ENCODE measurements at regions not wholly inside any gene's neighbourhood (a gene's known extent, or its start where the extent isn't known, plus 50 kb on each side); places are given as distances from the start of the nearest gene placed in this dataset.
"Not testable (repeated sequence)": the region's sequence is repeated elsewhere in the genome, so short reads cannot be mapped to it uniquely, and the experiment has no call there.

- no peak for DNase-seq
Observed at GRCh38 chr2:239801404-239802184, 223.5 kb downstream of the NDUFA10 start.

DNA sequence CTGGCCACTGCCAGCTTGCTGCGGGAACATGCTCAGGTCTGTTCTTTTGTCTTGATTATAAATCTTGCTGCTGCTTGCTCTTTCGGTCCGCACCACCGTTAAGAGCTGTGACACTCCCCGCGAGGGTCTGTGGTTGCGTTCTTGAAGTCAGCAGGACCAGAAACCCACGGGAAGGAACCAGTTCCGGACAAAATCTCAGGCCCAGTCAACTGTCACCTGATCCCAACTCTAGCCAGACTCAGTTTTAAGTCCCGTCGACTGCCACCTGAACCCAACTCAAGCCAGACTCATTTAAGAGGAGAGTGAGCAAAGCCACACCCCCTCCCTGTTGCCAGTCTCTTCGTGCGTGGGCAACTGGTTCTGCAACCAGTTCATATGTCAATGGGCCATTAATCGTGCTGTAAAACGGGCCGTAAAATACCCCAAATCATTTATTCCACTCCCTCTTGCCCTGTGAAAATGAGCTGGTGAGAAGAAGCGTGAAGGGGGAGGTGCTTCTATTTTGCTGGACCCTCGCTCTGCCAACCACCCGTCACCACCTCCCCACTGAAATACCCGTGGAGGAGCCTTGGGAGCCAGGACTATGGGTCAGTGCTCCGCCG is 224.3 kb downstream of the NDUFA10 start:
- no peak for DNase-seq

DNA sequence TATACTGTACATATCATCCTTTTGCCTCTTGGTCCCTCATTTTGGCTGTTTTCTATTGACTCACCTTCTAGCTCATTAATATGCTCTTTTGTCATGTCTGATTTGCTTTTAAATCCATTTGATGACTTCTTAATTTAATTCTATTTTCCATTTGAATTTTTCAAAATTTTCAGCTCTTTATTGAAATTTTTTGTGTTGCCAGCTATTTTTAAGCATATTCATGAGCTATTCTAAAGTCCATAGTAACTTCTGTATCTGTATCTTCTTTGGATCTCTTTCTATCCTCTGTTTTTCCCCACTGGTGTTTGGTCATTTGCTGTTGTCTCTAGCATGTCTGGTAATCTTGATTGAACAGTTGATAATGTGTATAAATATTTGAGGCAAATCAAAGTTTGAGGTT is 227.8 kb downstream of the NDUFA10 start:
- no peak for DNase-seq

- not testable (repeated sequence) for DNase-seq
Observed at GRCh38 chr2:239795761-239796160, 229.4 kb downstream of the NDUFA10 start.

DNA sequence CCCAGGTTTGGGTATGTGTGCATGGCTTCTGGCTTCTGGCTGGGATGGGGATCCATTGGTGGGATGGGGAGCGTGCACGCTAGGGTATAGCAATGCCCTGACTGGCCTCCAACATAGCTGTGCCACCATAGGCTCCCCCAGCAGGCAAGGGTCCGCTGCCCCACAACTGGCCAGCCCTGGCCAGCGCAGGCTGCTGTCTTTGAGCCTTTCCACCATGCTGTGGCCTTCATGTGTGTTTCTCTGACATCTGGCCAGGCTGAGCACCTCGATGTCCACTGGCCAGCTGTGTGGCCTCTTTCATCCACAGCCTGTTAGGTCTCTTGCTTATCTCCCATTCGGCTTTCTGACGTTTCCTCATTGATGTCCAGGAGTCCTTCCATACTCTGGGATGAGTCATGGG is 231.3 kb downstream of the NDUFA10 start:
- DNase-seq = no peak

GRCh38 chr2:239793086-239793485 is 232.1 kb downstream of the NDUFA10 start:
- DNase-seq = no peak

DNA sequence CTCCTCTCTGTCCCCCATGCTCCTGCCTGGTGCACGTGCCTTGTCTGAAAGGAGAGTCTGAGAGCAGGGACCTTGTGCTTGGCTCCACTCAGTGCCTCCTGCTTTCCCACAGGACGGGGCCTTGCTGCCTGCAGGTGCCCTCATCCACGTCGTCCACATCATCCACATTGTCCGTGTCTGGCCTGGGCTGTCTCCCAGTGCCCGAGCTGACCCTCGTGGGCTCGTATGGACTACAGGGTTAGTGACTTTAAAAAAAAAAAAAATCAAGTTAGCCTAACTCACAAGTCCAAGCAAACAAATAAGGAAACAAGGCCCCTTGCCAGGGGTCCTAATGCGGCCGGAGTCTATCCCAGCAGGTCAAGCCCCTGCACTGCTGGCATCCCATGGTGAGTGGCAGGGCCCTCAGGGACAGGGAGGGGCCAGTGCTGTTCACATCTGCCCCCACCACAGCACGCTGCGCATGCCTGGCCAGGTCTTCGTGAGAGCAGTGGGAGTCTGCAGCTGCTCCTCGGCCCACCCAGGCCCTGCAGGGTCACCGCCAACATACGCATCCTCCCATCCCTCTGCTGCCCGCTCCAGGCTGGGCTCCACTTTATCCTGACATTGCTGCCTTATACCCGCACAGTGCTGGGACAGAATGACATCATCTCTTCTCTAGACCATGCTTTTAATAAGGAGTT is 232.6 kb downstream of the NDUFA10 start:
- DNase-seq = no peak

GRCh38 chr2:239791526-239792404 is 233.4 kb downstream of the NDUFA10 start:
- no peak for DNase-seq

GRCh38 chr2:239790721-239791120 is 234.4 kb downstream of the NDUFA10 start:
- no peak for DNase-seq

DNA sequence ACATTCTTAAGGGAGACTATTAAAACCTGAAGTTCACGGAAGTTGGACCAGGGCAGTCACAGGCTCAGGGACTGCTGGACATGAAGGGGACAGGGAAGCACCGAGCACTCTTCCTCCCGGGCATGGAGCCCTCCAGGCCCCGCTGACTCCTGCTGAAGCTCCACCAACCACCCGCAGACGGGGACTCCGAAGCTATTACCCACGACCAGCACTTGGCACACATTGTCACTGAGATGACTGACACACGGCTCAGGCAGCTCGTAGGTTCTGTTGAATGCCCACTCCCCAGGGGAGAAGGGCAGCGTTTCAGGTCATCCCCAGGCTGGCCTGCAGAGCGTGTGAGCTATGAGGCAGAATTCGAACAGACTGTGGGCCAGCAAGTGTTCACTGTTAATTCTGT is 234.8 kb downstream of the NDUFA10 start:
- no peak for DNase-seq

DNA sequence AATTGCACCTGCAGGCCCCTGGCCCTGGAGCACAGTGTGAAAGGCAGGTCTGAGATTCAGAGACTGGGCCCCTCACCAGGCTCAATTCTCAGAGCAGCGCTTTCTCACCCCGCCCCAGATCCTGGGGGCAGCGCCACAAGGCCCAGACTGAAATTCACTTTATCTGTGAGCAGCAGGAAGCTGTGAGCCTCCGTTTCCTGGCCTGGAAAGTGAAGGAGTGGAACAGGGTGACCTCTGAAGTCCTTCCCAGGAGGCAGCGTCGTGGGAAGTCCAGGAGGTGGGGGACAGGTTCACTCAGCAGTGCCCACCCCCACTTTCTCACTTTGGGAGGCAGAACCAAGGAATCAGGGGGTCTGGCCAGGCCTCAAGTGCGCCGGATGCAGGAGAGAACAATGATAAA is 235.4 kb downstream of the NDUFA10 start:
- no peak for DNase-seq

- no peak for DNase-seq
Observed at GRCh38 chr2:239788576-239789098, 236.5 kb downstream of the NDUFA10 start.

GRCh38 chr2:239787538-239788050 is 237.5 kb downstream of the NDUFA10 start:
- DNase-seq = no peak

GRCh38 chr2:239786791-239787190 is 238.4 kb downstream of the NDUFA10 start:
- DNase-seq = no peak

DNA sequence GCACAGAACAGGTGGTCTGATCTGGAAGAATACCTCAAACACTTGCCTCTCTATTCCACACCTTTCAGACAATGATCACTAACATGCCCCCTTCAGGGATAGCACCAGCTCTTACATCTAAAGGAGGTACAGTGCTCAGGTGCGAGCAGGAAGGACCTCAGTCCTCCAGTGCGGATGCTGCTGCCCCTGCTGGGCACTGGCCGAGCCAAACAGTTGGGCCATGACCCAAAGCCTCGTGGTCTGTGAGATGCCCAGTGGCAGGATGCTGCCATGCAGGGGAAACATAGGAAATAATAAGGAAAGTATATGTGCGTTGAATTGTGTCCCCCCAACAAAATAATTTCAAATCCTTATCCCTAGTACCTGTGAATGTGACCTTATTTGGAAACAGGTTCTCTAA is 243.7 kb downstream of the NDUFA10 start:
- no peak for DNase-seq

GRCh38 chr2:239780236-239780994 is 244.7 kb downstream of the NDUFA10 start:
- DNase-seq = no peak

DNA sequence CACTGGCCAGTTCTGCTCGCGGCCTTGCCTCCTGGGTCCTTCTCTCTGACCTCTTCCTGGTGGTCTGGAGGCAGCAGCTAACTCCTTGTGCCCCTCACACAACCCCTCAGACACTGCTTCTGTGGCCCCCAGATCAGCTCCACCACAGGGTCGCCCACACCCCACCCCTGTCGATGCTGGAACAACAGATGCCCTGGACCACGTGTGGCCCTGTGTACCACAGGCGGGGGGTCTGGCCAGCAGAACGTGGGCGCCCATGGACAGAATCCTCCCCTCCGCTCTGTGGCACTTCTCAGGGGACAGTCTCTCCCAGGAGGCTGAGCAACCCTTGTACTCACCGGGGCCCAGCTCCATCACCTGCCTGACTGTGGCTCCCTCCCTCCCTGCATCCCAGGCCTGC is 245.6 kb downstream of the NDUFA10 start:
- no peak for DNase-seq

DNA sequence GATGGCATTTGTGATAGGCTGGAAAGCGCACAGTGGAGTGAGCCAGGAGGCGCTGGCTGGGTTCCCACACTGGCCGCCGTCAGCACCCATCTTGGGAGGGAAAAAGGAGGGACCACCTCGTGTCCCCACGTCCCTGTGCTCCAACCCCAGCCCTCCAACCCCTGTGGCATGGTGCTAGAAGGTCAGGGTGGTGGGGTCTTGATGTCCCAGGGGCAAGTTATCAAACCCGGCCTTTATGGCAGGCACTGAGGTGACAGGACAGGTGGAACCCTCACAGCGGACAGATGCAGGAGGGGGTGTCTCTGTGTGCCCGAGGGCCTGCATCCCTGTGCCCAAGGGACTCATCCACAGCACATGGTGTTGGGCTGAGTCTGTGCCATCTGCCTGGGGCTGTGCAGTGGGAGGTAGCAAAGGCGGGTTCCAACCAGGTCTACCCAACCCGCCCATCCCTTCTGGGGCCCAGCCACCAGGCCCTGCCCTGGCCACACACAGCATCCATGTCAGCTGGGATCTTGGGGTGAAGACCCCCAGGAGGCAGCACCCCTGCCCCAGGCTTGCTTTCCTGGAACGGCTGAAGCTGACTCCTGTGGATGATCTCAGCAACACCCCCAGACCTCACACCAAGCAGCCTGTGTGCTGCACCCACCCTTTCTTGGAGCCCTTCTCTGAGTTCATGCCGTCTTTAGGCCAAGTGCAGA is 246.1 kb downstream of the NDUFA10 start:
- DNase-seq = no peak

- DNase-seq = no peak
Observed at GRCh38 chr2:239778042-239778851, 246.9 kb downstream of the NDUFA10 start.

- no peak for DNase-seq
Observed at GRCh38 chr2:239777219-239777618, 247.9 kb downstream of the NDUFA10 start.
